Osteocyte (in vitro differentiated cells): ENCODE measurements at regions not wholly inside any gene's neighbourhood (a gene's known extent, or its start where the extent isn't known, plus 50 kb on each side); places are given as distances from the start of the nearest gene placed in this dataset.
"Not testable (repeated sequence)": the region's sequence is repeated elsewhere in the genome, so short reads cannot be mapped to it uniquely, and the experiment has no call there.

ENCODE experiments used
- DNase-seq: peaks from one replicate; pipeline ENCODE4 v3.0.0; 2021; ENCODE audit warnings: mixed read lengths; ENCODE audit not compliant: unreplicated experiment; ENCODE audit errors: extremely low spot score
- H3K27ac Mint-ChIP-seq: one replicate; pipeline ENCODE4 v1.8.0; 2021; ENCODE audit warnings: mild to moderate bottlenecking, mixed read lengths; ENCODE audit not compliant: unreplicated experiment
- H3K27me3 Mint-ChIP-seq: one replicate; pipeline ENCODE4 v1.8.0; 2021; ENCODE audit warnings: mixed read lengths; ENCODE audit not compliant: unreplicated experiment
- H3K36me3 Mint-ChIP-seq: one replicate; pipeline ENCODE4 v1.8.0; 2021; ENCODE audit warnings: mixed read lengths; ENCODE audit not compliant: unreplicated experiment
- H3K4me1 Mint-ChIP-seq: one replicate; pipeline ENCODE4 v1.8.0; 2021; ENCODE audit warnings: mixed read lengths; ENCODE audit not compliant: unreplicated experiment
- H3K4me3 Mint-ChIP-seq: one replicate; pipeline ENCODE4 v1.8.0; 2021; ENCODE audit warnings: mild to moderate bottlenecking, moderate library complexity, mixed read lengths; ENCODE audit not compliant: unreplicated experiment
- H3K9me3 Mint-ChIP-seq: one replicate; pipeline ENCODE4 v1.8.0; 2021; ENCODE audit warnings: mixed read lengths; ENCODE audit not compliant: unreplicated experiment
- CTCF ChIP-seq: fragments of 200-600 bp; sonication (generic); IDR thresholded peaks from 2 replicates; pipeline ENCODE4 v1.5.0; 2021; ENCODE audit warnings: antibody characterized with exemption, mild to moderate bottlenecking, moderate library complexity

GRCh38 chr10:59033622-59034021, 142.8 kb upstream of the PHYHIPL start:
- H3K4me1 Mint-ChIP-seq = no peaks in the 10 kb centered on the region
- DNase-seq = no peak
- H3K4me3 Mint-ChIP-seq = no peak overlapping the region
- no peak for TF ChIP-seq CTCF
- no peaks in the 10 kb centered on the region for H3K36me3 Mint-ChIP-seq
- no peaks in the 10 kb centered on the region for H3K9me3 Mint-ChIP-seq
- peaks cover 3% of the 10 kb centered on the region for H3K27me3 Mint-ChIP-seq
- H3K27ac Mint-ChIP-seq = no peak overlapping the region

GRCh38 chr10:59036311-59037017, 140.0 kb upstream of the PHYHIPL start:
- no peak for TF ChIP-seq CTCF
- Mint-ChIP-seq H3K9me3 (no peaks in the 10 kb centered on the region), H3K4me1 (no peaks in the 10 kb centered on the region), H3K27me3 (peaks cover 18% of the 10 kb centered on the region), H3K36me3 (no peaks in the 10 kb centered on the region), H3K27ac (no peak overlapping the region), H3K4me3 (no peak overlapping the region)
- DNase-seq = no peak

- no peak for DNase-seq
- Mint-ChIP-seq H3K27ac (no peak overlapping the region), H3K9me3 (no peaks in the 10 kb centered on the region), H3K36me3 (no peaks in the 10 kb centered on the region), H3K4me1 (no peaks in the 10 kb centered on the region), H3K4me3 (no peak overlapping the region), H3K27me3 (peaks cover 22% of the 10 kb centered on the region)
- no peak for TF ChIP-seq CTCF
Measured at GRCh38 chr10:59037018-59037389, 139.4 kb upstream of the PHYHIPL start.

- DNase-seq = no peak
- Mint-ChIP-seq H3K4me1 (no peaks in the 10 kb centered on the region), H3K27me3 (peaks cover 22% of the 10 kb centered on the region), H3K36me3 (no peaks in the 10 kb centered on the region), H3K9me3 (no peaks in the 10 kb centered on the region), H3K27ac (no peak overlapping the region), H3K4me3 (no peak overlapping the region)
- TF ChIP-seq CTCF = no peak
Measured at GRCh38 chr10:59037506-59037905, 138.9 kb upstream of the PHYHIPL start.

- not testable (repeated sequence) for H3K9me3 Mint-ChIP-seq, DNase-seq, H3K4me1 Mint-ChIP-seq, H3K36me3 Mint-ChIP-seq, H3K27ac Mint-ChIP-seq, H3K4me3 Mint-ChIP-seq
- H3K27me3 Mint-ChIP-seq = peaks cover 62% of the 10 kb centered on the region
Measured at GRCh38 chr10:59043358-59043757, 133.1 kb upstream of the PHYHIPL start.

GRCh38 chr10:59047180-59047579, 129.3 kb upstream of the PHYHIPL start:
- peaks cover 54% of the 10 kb centered on the region for H3K27me3 Mint-ChIP-seq
- no peak overlapping the region for H3K4me3 Mint-ChIP-seq
- H3K4me1 Mint-ChIP-seq = no peaks in the 10 kb centered on the region
- peaks cover 15% of the 10 kb centered on the region for H3K9me3 Mint-ChIP-seq
- no peak overlapping the region for H3K27ac Mint-ChIP-seq
- TF ChIP-seq CTCF = no peak
- no peaks in the 10 kb centered on the region for H3K36me3 Mint-ChIP-seq
- no peak for DNase-seq
